DND-41 (cell line): ENCODE measurements at regions not wholly inside any gene's neighbourhood (a gene's known extent, or its start where the extent isn't known, plus 50 kb on each side); places are given as distances from the start of the nearest gene placed in this dataset.

Source experiments
- ATAC-seq: fragments of 200-7000 bp; cut with Tn5 transposase; 3 replicates; pipeline ENCODE4 v1.9.1; 2021; ENCODE audit warnings: low read depth; ENCODE audit not compliant: insufficient read depth
- DNase-seq: peaks from one replicate; pipeline ENCODE4 v3.0.0-alpha.2; 2020
- H2AFZ ChIP-seq: 2 replicates; pipeline ENCODE4 v1.6.0; 2012; ENCODE audit warnings: low read depth, low read length
- H3K27ac ChIP-seq: 2 replicates; pipeline ENCODE4 v1.5.1; 2012; ENCODE audit warnings: low read length, inconsistent platforms
- H3K27me3 ChIP-seq: fragments of 200-600 bp; sonication (generic); 2 replicates; pipeline ENCODE4 v1.6.0; 2012; ENCODE audit warnings: low read length, mild to moderate bottlenecking, inconsistent platforms; ENCODE audit not compliant: insufficient read depth, poor library complexity
- H3K36me3 ChIP-seq: 2 replicates; pipeline ENCODE4 v1.5.1; 2012; ENCODE audit warnings: low read length, inconsistent platforms; ENCODE audit not compliant: insufficient read depth
- H3K4me1 ChIP-seq: 2 replicates; pipeline ENCODE4 v1.5.1; 2012; ENCODE audit warnings: mild to moderate bottlenecking, low read length; ENCODE audit not compliant: insufficient read depth
- H3K4me2 ChIP-seq: 2 replicates; pipeline ENCODE4 v1.6.0; 2012; ENCODE audit warnings: mild to moderate bottlenecking, moderate library complexity, low read length, inconsistent platforms; ENCODE audit not compliant: insufficient read depth
- H3K4me3 ChIP-seq, 2 experiments: fragments of 200-600 bp in 1 of 2; shearing (Covaris generic) in 1 of 2; 2 replicates each; pipeline ENCODE4 v1.5.1; 2012 to 2016; ENCODE audit warnings: inconsistent platforms in 2 of 2, low read length in 2 of 2, mild to moderate bottlenecking in 2 of 2, low read depth in 1 of 2, moderate library complexity in 1 of 2
- H3K79me2 ChIP-seq: 2 replicates; pipeline ENCODE4 v1.6.0; 2012; ENCODE audit warnings: low read length, inconsistent platforms; ENCODE audit not compliant: insufficient read depth
- H3K9ac ChIP-seq: 2 replicates; pipeline ENCODE4 v1.6.0; 2012; ENCODE audit warnings: low read depth, mild to moderate bottlenecking, inconsistent platforms, low read length, moderate library complexity
- H3K9me3 ChIP-seq: 2 replicates; pipeline ENCODE4 v1.5.1; 2012; ENCODE audit warnings: low read length, moderate library complexity, mild to moderate bottlenecking, inconsistent platforms; ENCODE audit not compliant: insufficient read depth, severe bottlenecking
- H4K20me1 ChIP-seq: 2 replicates; pipeline ENCODE4 v1.6.0; 2012; ENCODE audit warnings: low read length; ENCODE audit not compliant: insufficient read depth
- EZH2 ChIP-seq: IDR thresholded peaks from 3 replicates; pipeline ENCODE4 v1.6.1; 2012; ENCODE audit warnings: borderline replicate concordance, low read depth, mild to moderate bottlenecking, moderate library complexity, low read length, inconsistent platforms; ENCODE audit not compliant: severe bottlenecking
- TF ChIP-seq, protein P1 (sequence below): IDR thresholded peaks from 2 replicates; pipeline ENCODE4 v1.5.1; 2012; ENCODE audit warnings: borderline replicate concordance, low read length, moderate library complexity, mild to moderate bottlenecking; ENCODE audit not compliant: poor library complexity, severe bottlenecking; ENCODE audit errors: extremely low read depth

DNA sequence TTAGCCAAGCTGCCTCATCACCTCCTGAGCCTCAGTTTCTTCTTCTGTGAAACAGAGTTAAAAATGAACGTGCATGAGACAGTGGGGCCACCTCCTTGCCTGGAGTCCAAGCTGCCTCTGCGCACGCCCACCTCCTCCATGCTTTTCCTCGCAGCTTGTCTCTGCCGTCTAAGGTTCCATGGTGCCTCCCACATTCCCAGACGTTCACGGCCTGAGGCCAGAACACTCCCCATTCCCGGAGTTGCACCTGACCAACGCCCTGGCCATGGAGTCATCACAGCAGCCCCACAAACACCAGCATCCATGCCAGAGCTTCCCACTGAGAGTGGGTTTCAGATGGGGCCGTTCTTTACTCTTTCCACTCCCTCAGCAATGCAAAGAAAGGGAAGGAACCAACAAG, 183.0 kb upstream of the FOXF1 start:
- Histone ChIP-seq H3K79me2 (no peaks in the 10 kb centered on the region), H3K9me3 (no peaks in the 10 kb centered on the region), H3K4me1 (no peaks in the 10 kb centered on the region), H3K27ac (no peak overlapping the region), H3K9ac (no peak overlapping the region), H3K36me3 (no peaks in the 10 kb centered on the region), H2AFZ (no peak overlapping the region), H3K4me3 (no peak overlapping the region), H4K20me1 (0 out of 2 replicates have a peak, but pooled peaks cover 2% of the 10 kb centered on the region), H3K4me2 (no peak overlapping the region), H3K27me3 (peaks cover 6% of the 10 kb centered on the region)
- ATAC-seq (no peak), DNase-seq (no peak)
- TF ChIP-seq, protein P1, sequence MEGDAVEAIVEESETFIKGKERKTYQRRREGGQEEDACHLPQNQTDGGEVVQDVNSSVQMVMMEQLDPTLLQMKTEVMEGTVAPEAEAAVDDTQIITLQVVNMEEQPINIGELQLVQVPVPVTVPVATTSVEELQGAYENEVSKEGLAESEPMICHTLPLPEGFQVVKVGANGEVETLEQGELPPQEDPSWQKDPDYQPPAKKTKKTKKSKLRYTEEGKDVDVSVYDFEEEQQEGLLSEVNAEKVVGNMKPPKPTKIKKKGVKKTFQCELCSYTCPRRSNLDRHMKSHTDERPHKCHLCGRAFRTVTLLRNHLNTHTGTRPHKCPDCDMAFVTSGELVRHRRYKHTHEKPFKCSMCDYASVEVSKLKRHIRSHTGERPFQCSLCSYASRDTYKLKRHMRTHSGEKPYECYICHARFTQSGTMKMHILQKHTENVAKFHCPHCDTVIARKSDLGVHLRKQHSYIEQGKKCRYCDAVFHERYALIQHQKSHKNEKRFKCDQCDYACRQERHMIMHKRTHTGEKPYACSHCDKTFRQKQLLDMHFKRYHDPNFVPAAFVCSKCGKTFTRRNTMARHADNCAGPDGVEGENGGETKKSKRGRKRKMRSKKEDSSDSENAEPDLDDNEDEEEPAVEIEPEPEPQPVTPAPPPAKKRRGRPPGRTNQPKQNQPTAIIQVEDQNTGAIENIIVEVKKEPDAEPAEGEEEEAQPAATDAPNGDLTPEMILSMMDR = no peak

DNA sequence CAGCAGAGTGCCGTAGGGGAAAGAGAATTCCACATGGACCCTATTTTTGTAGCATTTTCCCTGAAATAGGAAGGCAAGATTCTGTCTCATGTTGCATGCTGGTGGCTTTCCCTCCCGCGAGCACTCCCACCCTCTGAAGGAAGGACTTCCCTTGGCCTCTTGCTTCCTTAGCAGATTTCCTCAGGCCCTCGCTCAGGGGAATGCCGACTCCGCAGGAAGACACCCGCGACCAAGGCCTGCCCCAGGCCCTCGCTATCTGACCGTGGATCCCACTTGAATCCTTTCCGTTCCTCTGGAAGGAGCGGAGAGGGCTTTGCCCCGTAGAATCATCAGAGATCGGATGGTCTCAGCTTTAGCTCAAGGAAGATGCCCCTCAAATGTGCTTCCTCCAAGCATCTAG, 179.4 kb upstream of the FOXF1 start:
- no peak overlapping the region for H3K4me2 ChIP-seq
- no peak overlapping the region for H3K27ac ChIP-seq
- H3K27me3 ChIP-seq = peaks cover 12% of the 10 kb centered on the region
- H3K36me3 ChIP-seq = no peaks in the 10 kb centered on the region
- no peak for ATAC-seq
- no peaks in the 10 kb centered on the region for H3K4me1 ChIP-seq
- H3K4me3 ChIP-seq = no peak overlapping the region
- peaks cover 1% of the 10 kb centered on the region; the same call in 1 of the 2 replicates for H4K20me1 ChIP-seq
- TF ChIP-seq EZH2 = no peak
- TF ChIP-seq, protein P1 = no peak
- H2AFZ ChIP-seq = no peak overlapping the region
- no peaks in the 10 kb centered on the region for H3K9me3 ChIP-seq
- H3K79me2 ChIP-seq = no peaks in the 10 kb centered on the region
- H3K9ac ChIP-seq = no peak overlapping the region
- no peak for DNase-seq

DNA sequence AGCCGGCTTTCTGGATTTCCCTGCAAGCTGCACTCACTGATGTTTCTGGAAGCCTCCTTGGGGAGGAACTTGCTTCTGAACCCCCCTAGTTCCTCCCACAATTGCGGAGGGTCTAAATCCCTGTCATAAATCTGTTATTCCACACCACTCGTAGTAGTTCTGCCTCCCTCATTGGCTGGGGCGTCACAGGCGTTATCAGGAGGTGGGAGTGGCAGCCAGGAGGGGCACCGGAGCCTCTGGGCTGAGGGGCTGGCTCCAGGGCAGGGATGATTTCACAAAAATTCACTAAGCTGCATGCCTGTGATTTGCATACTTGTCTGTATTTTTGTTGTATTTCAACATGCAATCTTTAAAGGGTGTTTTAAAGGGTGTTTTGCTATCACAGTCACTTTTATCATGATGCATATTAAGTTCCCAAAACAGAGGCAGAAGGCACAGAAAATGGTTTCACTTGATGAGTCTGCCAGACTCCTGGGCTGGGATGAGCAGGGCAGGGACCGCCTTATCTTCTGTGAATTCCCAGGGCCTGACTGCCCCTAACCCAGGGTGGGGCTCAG, 176.2 kb upstream of the FOXF1 start:
- no peak for TF ChIP-seq EZH2
- Histone ChIP-seq H3K27ac (no peak overlapping the region), H3K4me3 (no peak overlapping the region), H3K4me1 (no peaks in the 10 kb centered on the region), H4K20me1 (peaks cover 4% of the 10 kb centered on the region), H3K9ac (no peak overlapping the region), H3K27me3 (peaks cover 12% of the 10 kb centered on the region), H3K4me2 (no peak overlapping the region), H2AFZ (no peak overlapping the region), H3K9me3 (no peaks in the 10 kb centered on the region), H3K36me3 (no peaks in the 10 kb centered on the region), H3K79me2 (no peaks in the 10 kb centered on the region)
- no peak for ATAC-seq
- no peak for DNase-seq

DNA sequence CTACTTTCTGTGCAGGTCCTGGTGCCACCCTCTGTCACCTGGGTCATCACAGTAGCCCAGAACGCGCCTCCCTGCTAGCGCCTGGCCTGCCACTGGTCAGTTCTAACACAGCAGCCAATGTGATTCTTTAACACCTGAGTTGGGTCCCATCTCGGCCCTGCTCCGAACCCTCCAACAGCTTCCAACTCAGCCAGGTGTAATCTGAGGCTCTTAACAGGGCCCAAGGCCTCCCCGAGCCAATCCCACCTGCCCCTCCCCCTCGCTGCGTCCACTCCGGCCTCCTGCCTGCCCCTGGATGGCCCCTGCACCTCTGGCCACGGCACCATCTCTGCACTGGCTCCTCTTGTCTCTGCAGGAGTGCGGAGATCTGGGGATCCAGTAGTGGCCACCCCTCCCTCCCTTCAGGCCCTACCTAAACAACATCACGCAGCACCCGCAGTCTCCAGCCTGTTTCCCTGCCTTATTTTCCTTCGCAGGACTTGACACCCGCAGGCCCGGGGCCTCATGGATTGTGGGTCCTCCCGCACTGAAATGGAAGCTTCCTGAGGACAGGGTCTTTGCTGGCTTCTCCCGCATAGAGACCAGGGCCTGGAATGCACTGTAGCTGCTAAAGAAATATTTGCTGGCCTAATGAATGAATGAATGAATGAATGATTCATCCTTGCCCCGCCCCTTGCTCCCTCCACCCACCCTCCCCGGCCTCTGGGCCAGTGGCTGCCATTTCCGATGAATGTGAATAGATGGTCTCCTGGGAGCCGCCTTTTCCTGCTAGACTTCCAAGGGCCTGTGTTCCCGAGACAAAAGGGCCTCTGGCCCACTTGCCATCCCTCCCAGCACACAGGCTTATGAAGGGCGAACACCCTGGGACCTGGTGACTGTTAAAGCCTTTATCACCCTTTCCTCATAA, 174.8 kb upstream of the FOXF1 start:
- Histone ChIP-seq H3K4me3 (no peak overlapping the region), H3K27ac (no peak overlapping the region), H3K9ac (no peak overlapping the region), H3K36me3 (no peaks in the 10 kb centered on the region), H3K79me2 (no peaks in the 10 kb centered on the region), H3K4me1 (no peaks in the 10 kb centered on the region), H3K27me3 (peaks cover 8% of the 10 kb centered on the region), H2AFZ (no peak overlapping the region), H3K4me2 (no peak overlapping the region), H3K9me3 (no peaks in the 10 kb centered on the region), H4K20me1 (peaks cover 4% of the 10 kb centered on the region)
- DNase-seq (no peak), ATAC-seq (no peak)
- TF ChIP-seq, protein P1 = no peak
- no peak for TF ChIP-seq EZH2
